SU-DHL-6 (cell line): ENCODE measurements at regions not wholly inside any gene's neighbourhood (a gene's known extent, or its start where the extent isn't known, plus 50 kb on each side); places are given as distances from the start of the nearest gene placed in this dataset.

Experiments used
- H2AFZ ChIP-seq: fragments of 200-600 bp; sonication (generic); 2 replicates; pipeline ENCODE4 v1.6.1; 2014; ENCODE audit warnings: low read depth, mild to moderate bottlenecking, moderate library complexity, mixed read lengths, antibody characterized with exemption, low read length; ENCODE audit not compliant: severe bottlenecking
- H3F3A ChIP-seq: fragments of 200-600 bp; shearing (Covaris generic); 2 replicates; pipeline ENCODE4 v1.6.0; 2016; ENCODE audit warnings: antibody characterized with exemption, mild to moderate bottlenecking; ENCODE audit not compliant: insufficient read depth
- H3K27ac ChIP-seq: fragments of 200-600 bp; sonication (generic); 2 replicates; pipeline ENCODE4 v1.5.1; 2016; ENCODE audit warnings: low read depth, mild to moderate bottlenecking, low read length, moderate library complexity, mixed read lengths
- H3K27me3 ChIP-seq: fragments of 200-600 bp; sonication (generic), shearing (Covaris generic); 2 replicates; pipeline ENCODE4 v1.6.0; 2014; ENCODE audit warnings: mild to moderate bottlenecking, low read length
- H3K36me3 ChIP-seq: fragments of 200-600 bp; sonication (generic); 2 replicates; pipeline ENCODE4 v1.6.1; 2014; ENCODE audit warnings: mild to moderate bottlenecking, low read length, mixed read lengths
- H3K4me2 ChIP-seq: fragments of 300-600, 200-600 bp; shearing (Covaris generic), sonication (generic); 2 replicates; pipeline ENCODE4 v1.6.0; 2014; ENCODE audit warnings: low read length, low read depth, mild to moderate bottlenecking; ENCODE audit not compliant: poor library complexity, severe bottlenecking
- H3K4me3 ChIP-seq: fragments of 200-600 bp; sonication (generic); 2 replicates; pipeline ENCODE4 v1.5.1; 2014; ENCODE audit warnings: antibody characterized with exemption, low read length, mild to moderate bottlenecking, mixed read lengths; ENCODE audit not compliant: insufficient read depth, poor library complexity, severe bottlenecking
- H3K79me2 ChIP-seq: fragments of 200-600 bp; sonication (generic); 2 replicates; pipeline ENCODE4 v1.6.1; 2014; ENCODE audit warnings: mild to moderate bottlenecking, low read length, moderate library complexity; ENCODE audit not compliant: insufficient read depth
- H3K9ac ChIP-seq: fragments of 200-600 bp; sonication (generic); 2 replicates; pipeline ENCODE4 v1.7.0; 2014; ENCODE audit warnings: mild to moderate bottlenecking, low read length
- H3K9me2 ChIP-seq: fragments of 200-600 bp; sonication (generic); replicated peaks from 2 replicates; pipeline ENCODE4 v1.6.1; 2014; ENCODE audit warnings: low read length; ENCODE audit not compliant: insufficient read depth
- H3K9me3 ChIP-seq: fragments of 200-600 bp; sonication (generic); 2 replicates; pipeline ENCODE4 v1.6.1; 2014; ENCODE audit warnings: low read length, mixed read lengths; ENCODE audit not compliant: insufficient read depth
- H4K20me1 ChIP-seq: fragments of 200-600 bp; sonication (generic); 2 replicates; pipeline ENCODE4 v1.6.1; 2014; ENCODE audit warnings: low read depth, mild to moderate bottlenecking, antibody characterized with exemption, low read length, moderate library complexity, mixed read lengths
- CTCF ChIP-seq: fragments of 200-600 bp; sonication (generic); IDR thresholded peaks from one replicate; pipeline ENCODE4 v1.5.1; 2017; ENCODE audit warnings: antibody characterized with exemption, mild to moderate bottlenecking, low read length, moderate library complexity; ENCODE audit not compliant: insufficient read depth, poor library complexity, severe bottlenecking
- EZH2phosphoT487 ChIP-seq: fragments of 200-600 bp; sonication (generic), shearing (Covaris generic); conservative IDR thresholded peaks from 2 replicates; pipeline ENCODE4 v1.6.1; 2018; ENCODE audit warnings: mild to moderate bottlenecking, antibody characterized with exemption, low read length, moderate library complexity, mixed read lengths

- Histone ChIP-seq H3K36me3 (no peaks in the 10 kb centered on the region), H3K9me2 (no peaks in the 10 kb centered on the region), H3K27ac (no peak overlapping the region), H3K27me3 (no peaks in the 10 kb centered on the region), H3K9ac (no peak overlapping the region), H3K4me2 (no peak overlapping the region), H2AFZ (no peak overlapping the region), H3K9me3 (no peaks in the 10 kb centered on the region), H3K4me3 (no peak overlapping the region), H3F3A (no peaks in the 10 kb centered on the region), H3K79me2 (no peaks in the 10 kb centered on the region), H4K20me1 (no peaks in the 10 kb centered on the region)
- no peak for TF ChIP-seq CTCF
Measured at GRCh38 chr10:21337171-21337792, 188.2 kb downstream of the SKIDA1 start.

GRCh38 chr10:21336476-21337170 lies 188.9 kb downstream of the SKIDA1 start:
- no peak for TF ChIP-seq CTCF
- no peak for TF ChIP-seq EZH2phosphoT487
- Histone ChIP-seq H2AFZ (no peak overlapping the region), H3K9me3 (no peaks in the 10 kb centered on the region), H3K4me2 (no peak overlapping the region), H4K20me1 (no peaks in the 10 kb centered on the region), H3K9ac (no peak overlapping the region), H3K36me3 (no peaks in the 10 kb centered on the region), H3K79me2 (no peaks in the 10 kb centered on the region), H3F3A (no peaks in the 10 kb centered on the region), H3K9me2 (no peaks in the 10 kb centered on the region), H3K27ac (no peak overlapping the region), H3K27me3 (no peaks in the 10 kb centered on the region), H3K4me3 (no peak overlapping the region)

- Histone ChIP-seq H3K4me3 (no peak overlapping the region), H3K4me2 (no peak overlapping the region), H3K79me2 (no peaks in the 10 kb centered on the region), H2AFZ (no peak overlapping the region), H3K9me3 (no peaks in the 10 kb centered on the region), H3K27ac (no peak overlapping the region), H3K36me3 (no peaks in the 10 kb centered on the region), H3F3A (no peaks in the 10 kb centered on the region), H3K9me2 (no peaks in the 10 kb centered on the region), H4K20me1 (no peaks in the 10 kb centered on the region), H3K9ac (no peak overlapping the region), H3K27me3 (no peaks in the 10 kb centered on the region)
- TF ChIP-seq CTCF: no peak
- no peak for TF ChIP-seq EZH2phosphoT487
Measured at GRCh38 chr10:21334891-21335696, 190.4 kb downstream of the SKIDA1 start.
